H9 (cell line): ENCODE measurements at regions not wholly inside any gene's neighbourhood (a gene's known extent, or its start where the extent isn't known, plus 50 kb on each side); places are given as distances from the start of the nearest gene placed in this dataset.
"Not testable (repeated sequence)": the region's sequence is repeated elsewhere in the genome, so short reads cannot be mapped to it uniquely, and the experiment has no call there.

Source experiments
- DNase-seq: peaks from one replicate; pipeline ENCODE4 v3.0.0-alpha.2; 2017
- H2AFZ ChIP-seq: one replicate; pipeline ENCODE4 v1.6.1; 2013; ENCODE audit warnings: mild to moderate bottlenecking, low read length, control low read depth, moderate library complexity
- H2AK5ac ChIP-seq: 2 replicates; pipeline ENCODE4 v1.6.1; 2013; ENCODE audit warnings: low read length, control low read depth, mixed read lengths; ENCODE audit not compliant: insufficient read length
- H2BK120ac ChIP-seq: one replicate; pipeline ENCODE4 v1.6.1; 2013; ENCODE audit warnings: low read depth, mild to moderate bottlenecking, low read length, control low read depth, inconsistent platforms; ENCODE audit not compliant: poor library complexity, severe bottlenecking
- H2BK12ac ChIP-seq: 2 replicates; pipeline ENCODE4 v1.6.1; 2013; ENCODE audit warnings: low read length, control low read depth, mixed read lengths, low read depth; ENCODE audit not compliant: insufficient read length
- H2BK15ac ChIP-seq: 2 replicates; pipeline ENCODE4 v1.6.1; 2013; ENCODE audit warnings: low read depth, low read length, control low read depth
- H2BK20ac ChIP-seq: one replicate; pipeline ENCODE4 v1.6.1; 2013; ENCODE audit warnings: low read depth, mild to moderate bottlenecking, low read length, control low read depth, inconsistent platforms; ENCODE audit not compliant: poor library complexity, severe bottlenecking
- H2BK5ac ChIP-seq: 2 replicates; pipeline ENCODE4 v1.6.1; 2013; ENCODE audit warnings: low read length, control low read depth, mixed read lengths; ENCODE audit not compliant: insufficient read length
- H3K14ac ChIP-seq: 2 replicates; pipeline ENCODE4 v1.6.1; 2013; ENCODE audit warnings: low read length, control low read depth; ENCODE audit not compliant: insufficient read depth
- H3K18ac ChIP-seq: 2 replicates; pipeline ENCODE4 v1.6.1; 2013; ENCODE audit warnings: low read depth, mild to moderate bottlenecking, mixed read lengths, low read length, control low read depth; ENCODE audit not compliant: insufficient read length
- H3K23ac ChIP-seq: 2 replicates; pipeline ENCODE4 v1.6.1; 2013; ENCODE audit warnings: low read length, control low read depth, mixed read lengths, low read depth; ENCODE audit not compliant: insufficient read length
- H3K23me2 ChIP-seq: 2 replicates; pipeline ENCODE4 v1.6.1; 2013; ENCODE audit warnings: low read depth, mild to moderate bottlenecking, mixed read lengths, low read length, control low read depth; ENCODE audit not compliant: insufficient read length, poor library complexity, severe bottlenecking
- H3K27ac ChIP-seq: 2 replicates; pipeline ENCODE4 v1.5.1; 2013; ENCODE audit warnings: low read length, control low read depth, mixed read lengths, low read depth; ENCODE audit not compliant: insufficient read length
- H3K27me3 ChIP-seq: 2 replicates; pipeline ENCODE4 v1.6.1; 2013; ENCODE audit warnings: low read length, control low read depth, inconsistent platforms; ENCODE audit not compliant: insufficient read depth
- H3K4ac ChIP-seq: 2 replicates; pipeline ENCODE4 v1.6.1; 2013; ENCODE audit warnings: low read depth, mild to moderate bottlenecking, control low read depth, inconsistent platforms, low read length, moderate library complexity
- H3K4me1 ChIP-seq: 2 replicates; pipeline ENCODE4 v1.6.1; 2013; ENCODE audit warnings: low read length, control low read depth, inconsistent platforms; ENCODE audit not compliant: insufficient read depth
- H3K4me2 ChIP-seq: 2 replicates; pipeline ENCODE4 v1.6.1; 2013; ENCODE audit warnings: low read length, control low read depth, mixed read lengths; ENCODE audit not compliant: insufficient read length, insufficient read depth
- H3K56ac ChIP-seq: 2 replicates; pipeline ENCODE4 v1.6.1; 2013; ENCODE audit warnings: low read depth, mild to moderate bottlenecking, mixed read lengths, low read length, control low read depth; ENCODE audit not compliant: insufficient read length
- H3K79me1 ChIP-seq: 2 replicates; pipeline ENCODE4 v1.6.1; 2013; ENCODE audit warnings: low read depth, mild to moderate bottlenecking, moderate library complexity, low read length, control low read depth, inconsistent platforms; ENCODE audit not compliant: insufficient read depth, poor library complexity, severe bottlenecking
- H3K79me2 ChIP-seq: 2 replicates; pipeline ENCODE4 v1.6.1; 2013; ENCODE audit warnings: low read length, control low read depth, inconsistent platforms; ENCODE audit not compliant: insufficient read depth
- H3K9ac ChIP-seq: 2 replicates; pipeline ENCODE4 v1.6.1; 2013; ENCODE audit warnings: low read length, control low read depth, mixed read lengths; ENCODE audit not compliant: insufficient read length; ENCODE audit errors: extremely low read depth
- H3K9me3 ChIP-seq: one replicate; pipeline ENCODE4 v1.6.1; 2013; ENCODE audit warnings: low read depth, low read length, inconsistent platforms; ENCODE audit not compliant: control insufficient read depth
- H3T11ph ChIP-seq: one replicate; pipeline ENCODE4 v1.6.1; 2013; ENCODE audit warnings: mild to moderate bottlenecking, low read length, control low read depth, inconsistent platforms
- H4K20me1 ChIP-seq: one replicate; pipeline ENCODE4 v1.6.1; 2013; ENCODE audit not compliant: control insufficient read depth, insufficient read length, insufficient read depth
- H4K5ac ChIP-seq: 2 replicates; pipeline ENCODE4 v1.6.1; 2013; ENCODE audit warnings: low read depth, mild to moderate bottlenecking, mixed read lengths, low read length, control low read depth; ENCODE audit not compliant: insufficient read length
- H4K8ac ChIP-seq: replicated peaks from 2 replicates; pipeline ENCODE4 v1.6.1; 2013; ENCODE audit warnings: low read length, control low read depth, mixed read lengths, low read depth; ENCODE audit not compliant: insufficient read length
- H4K91ac ChIP-seq: 2 replicates; pipeline ENCODE4 v1.6.1; 2013; ENCODE audit warnings: low read depth, mild to moderate bottlenecking, moderate library complexity, mixed read lengths, low read length, control low read depth; ENCODE audit not compliant: insufficient read length
- H3K27ac Mint-ChIP-seq, 3 experiments: 2 replicates in 2 of 3; 3 replicates in 1 of 3; pipeline ENCODE4 v1.8.0; 2020 to 2021; ENCODE audit warnings: mixed read lengths in 3 of 3, mild to moderate bottlenecking in 1 of 3, moderate library complexity in 1 of 3
- H3K27me3 Mint-ChIP-seq: 2 replicates; pipeline ENCODE4 v1.8.0; 2021; ENCODE audit warnings: low read depth, mild to moderate bottlenecking, moderate library complexity, mixed read lengths
- H3K36me3 Mint-ChIP-seq, 3 experiments: 2 replicates in 2 of 3; 3 replicates in 1 of 3; pipeline ENCODE4 v1.8.0; 2020 to 2021; ENCODE audit warnings: low read depth in 3 of 3, mixed read lengths in 3 of 3; ENCODE audit not compliant: insufficient read depth in 1 of 3
- H3K4me1 Mint-ChIP-seq, 2 experiments: 2 replicates each; pipeline ENCODE4 v1.8.0; 2020; ENCODE audit warnings: mixed read lengths in 2 of 2
- H3K4me3 Mint-ChIP-seq, 2 experiments: 2 replicates in 1 of 2; 3 replicates in 1 of 2; pipeline ENCODE4 v1.8.0; 2020 to 2021; ENCODE audit warnings: mild to moderate bottlenecking in 2 of 2, mixed read lengths in 2 of 2, moderate library complexity in 1 of 2
- H3K9me3 Mint-ChIP-seq, 2 experiments: 2 replicates in 1 of 2; 3 replicates in 1 of 2; pipeline ENCODE4 v1.8.0; 2020; ENCODE audit warnings: mild to moderate bottlenecking in 2 of 2, mixed read lengths in 2 of 2, moderate library complexity in 1 of 2
- WGBS: extraction: QIAGEN DNeasy Blood & Tissue Kit; methylation state at CpG from one replicate; pipeline ENCODE4 v1.1.7; 2013; ENCODE audit warnings: missing lambda C conversion rate, low lambda C conversion rate, mixed read lengths; ENCODE audit not compliant: insufficient read length; ENCODE audit errors: extremely low coverage; 5-methylcytosine and 5-hydroxymethylcytosine counted together
- TF ChIP-seq, protein P1 (sequence below): fragments of 200-600 bp; sonication (generic); conservative IDR thresholded peaks from 3 replicates; pipeline ENCODE4 v1.8.0; 2021; ENCODE audit warnings: antibody characterized with exemption, mild to moderate bottlenecking

DNA sequence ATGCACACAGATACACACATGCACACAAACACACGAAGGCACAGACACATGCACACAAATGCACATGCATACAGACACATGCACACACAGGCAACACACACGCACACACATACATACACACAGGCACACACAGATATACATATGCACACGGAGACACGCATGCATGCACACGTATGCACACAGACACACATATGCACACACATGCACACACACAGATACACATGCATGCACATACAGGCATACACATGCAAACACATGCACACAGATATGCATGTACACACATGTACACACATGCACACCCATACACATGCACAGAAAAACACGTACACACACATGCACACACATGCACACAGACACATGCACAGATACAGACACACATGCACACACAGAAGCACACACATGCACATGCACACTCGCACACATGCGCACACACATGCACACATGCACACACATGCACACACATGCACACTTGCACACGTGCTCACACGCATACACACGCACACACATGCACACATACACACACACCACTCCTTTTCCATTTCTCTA lies 70.8 kb upstream of the ALDH3B2 start:
- Mint-ChIP-seq H3K27ac (peak overlapping the region in 2 of 3 experiments; percentile 16 to 17; a peak in 2 of 7 replicates), H3K27me3 (peaks cover 12% of the 10 kb centered on the region), H3K4me3 (peak overlapping the region in 1 of 2 experiments; percentile 27; a peak in 1 of 5 replicates), H3K4me1 (peaks cover 5 to 11% of the 10 kb centered on the region in 2 experiments; a peak in 2 of 4 replicates), H3K36me3 (peaks cover 0 to 4% (median 0%) of the 10 kb centered on the region in 3 experiments; a peak in 1 of 7 replicates), H3K9me3 (peaks cover 3 to 8% of the 10 kb centered on the region in 2 experiments; a peak in 3 of 5 replicates)
- Histone ChIP-seq H3K23ac (no peak overlapping the region), H3K79me2 (no peaks in the 10 kb centered on the region), H3K27me3 (no peaks in the 10 kb centered on the region), H4K20me1 (no peaks in the 10 kb centered on the region), H3K56ac (no peak overlapping the region), H3K9me3 (no peaks in the 10 kb centered on the region), H3K14ac (no peak overlapping the region), H3T11ph (no peak overlapping the region), H3K27ac (no peak overlapping the region), H3K4me1 (no peaks in the 10 kb centered on the region), H3K9ac (no peak overlapping the region), H3K79me1 (no peaks in the 10 kb centered on the region), H3K18ac (no peak overlapping the region), H4K8ac (no peak overlapping the region), H2BK5ac (no peak overlapping the region), H2AFZ (no peak overlapping the region), H3K4me2 (no peak overlapping the region), H2BK12ac (no peak overlapping the region), H2AK5ac (no peak overlapping the region), H2BK20ac (no peak overlapping the region), H3K4ac (no peak overlapping the region), H4K91ac (no peak overlapping the region), H2BK15ac (no peak overlapping the region), H4K5ac (no peak overlapping the region), H2BK120ac (no peak overlapping the region), H3K23me2 (no peaks in the 10 kb centered on the region)
- no CpG with 5 or more reads among the region's 11 CpGs for WGBS
- TF ChIP-seq, protein P1, sequence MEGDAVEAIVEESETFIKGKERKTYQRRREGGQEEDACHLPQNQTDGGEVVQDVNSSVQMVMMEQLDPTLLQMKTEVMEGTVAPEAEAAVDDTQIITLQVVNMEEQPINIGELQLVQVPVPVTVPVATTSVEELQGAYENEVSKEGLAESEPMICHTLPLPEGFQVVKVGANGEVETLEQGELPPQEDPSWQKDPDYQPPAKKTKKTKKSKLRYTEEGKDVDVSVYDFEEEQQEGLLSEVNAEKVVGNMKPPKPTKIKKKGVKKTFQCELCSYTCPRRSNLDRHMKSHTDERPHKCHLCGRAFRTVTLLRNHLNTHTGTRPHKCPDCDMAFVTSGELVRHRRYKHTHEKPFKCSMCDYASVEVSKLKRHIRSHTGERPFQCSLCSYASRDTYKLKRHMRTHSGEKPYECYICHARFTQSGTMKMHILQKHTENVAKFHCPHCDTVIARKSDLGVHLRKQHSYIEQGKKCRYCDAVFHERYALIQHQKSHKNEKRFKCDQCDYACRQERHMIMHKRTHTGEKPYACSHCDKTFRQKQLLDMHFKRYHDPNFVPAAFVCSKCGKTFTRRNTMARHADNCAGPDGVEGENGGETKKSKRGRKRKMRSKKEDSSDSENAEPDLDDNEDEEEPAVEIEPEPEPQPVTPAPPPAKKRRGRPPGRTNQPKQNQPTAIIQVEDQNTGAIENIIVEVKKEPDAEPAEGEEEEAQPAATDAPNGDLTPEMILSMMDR, result no peak
- DNase-seq, result no peak

DNA sequence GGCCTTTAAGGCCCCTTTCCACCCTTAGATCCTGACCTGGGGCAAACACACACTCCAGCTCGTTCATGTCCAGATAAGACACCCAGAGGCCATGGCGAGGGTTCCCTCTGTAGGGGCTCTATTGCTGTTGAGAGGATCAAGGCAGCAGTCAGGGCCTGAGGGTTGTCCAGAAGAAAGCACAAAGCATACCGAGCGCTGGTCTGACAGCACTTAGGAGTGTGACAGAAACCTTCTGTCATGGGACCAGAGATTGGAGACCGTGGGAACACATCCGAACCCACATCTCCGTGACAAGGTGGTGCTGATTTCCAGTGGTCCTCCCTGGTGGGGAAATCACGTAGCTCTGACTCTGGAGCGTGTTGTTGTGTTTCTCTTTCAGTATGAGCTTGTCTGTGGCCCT lies 69.8 kb upstream of the ALDH3B2 start:
- H2BK20ac ChIP-seq, H2BK5ac ChIP-seq, H2AK5ac ChIP-seq, H3K4me1 ChIP-seq, H3K27me3 ChIP-seq, H4K8ac ChIP-seq, H3K27ac ChIP-seq, H3K79me2 ChIP-seq, H4K5ac ChIP-seq, H2BK120ac ChIP-seq, H3K4ac ChIP-seq, H3K36me3 Mint-ChIP-seq, H3K23me2 ChIP-seq, H3K56ac ChIP-seq, H3K9me3 Mint-ChIP-seq, DNase-seq, H3K4me2 ChIP-seq, H3K14ac ChIP-seq, H2AFZ ChIP-seq, H3K18ac ChIP-seq, H3T11ph ChIP-seq, H3K23ac ChIP-seq, H3K4me3 Mint-ChIP-seq, H3K9me3 ChIP-seq, H4K20me1 ChIP-seq, H4K91ac ChIP-seq, H3K79me1 ChIP-seq, H2BK15ac ChIP-seq, H3K9ac ChIP-seq, H2BK12ac ChIP-seq: not testable (repeated sequence)
- H3K27me3 Mint-ChIP-seq, result peaks cover 10% of the 10 kb centered on the region
- WGBS, result no CpG with 5 or more reads among the region's 9 CpGs
- H3K4me1 Mint-ChIP-seq, result peaks cover 5 to 11% of the 10 kb centered on the region in 2 experiments; a peak in 2 of 4 replicates
- peak overlapping the region in 1 of 3 experiments; percentile 13; a peak in 1 of 7 replicates for H3K27ac Mint-ChIP-seq
